DND-41 (cell line): ENCODE measurements at regions not wholly inside any gene's neighbourhood (a gene's known extent, or its start where the extent isn't known, plus 50 kb on each side); places are given as distances from the start of the nearest gene placed in this dataset.
"Not testable (repeated sequence)": the region's sequence is repeated elsewhere in the genome, so short reads cannot be mapped to it uniquely, and the experiment has no call there.

Experiments used
- ATAC-seq: fragments of 200-7000 bp; cut with Tn5 transposase; 3 replicates; pipeline ENCODE4 v1.9.1; 2021; ENCODE audit warnings: low read depth; ENCODE audit not compliant: insufficient read depth
- DNase-seq: peaks from one replicate; pipeline ENCODE4 v3.0.0-alpha.2; 2020
- H2AFZ ChIP-seq: 2 replicates; pipeline ENCODE4 v1.6.0; 2012; ENCODE audit warnings: low read depth, low read length
- H3K27ac ChIP-seq: 2 replicates; pipeline ENCODE4 v1.5.1; 2012; ENCODE audit warnings: low read length, inconsistent platforms
- H3K27me3 ChIP-seq: fragments of 200-600 bp; sonication (generic); 2 replicates; pipeline ENCODE4 v1.6.0; 2012; ENCODE audit warnings: low read length, mild to moderate bottlenecking, inconsistent platforms; ENCODE audit not compliant: insufficient read depth, poor library complexity
- H3K36me3 ChIP-seq: 2 replicates; pipeline ENCODE4 v1.5.1; 2012; ENCODE audit warnings: low read length, inconsistent platforms; ENCODE audit not compliant: insufficient read depth
- H3K4me1 ChIP-seq: 2 replicates; pipeline ENCODE4 v1.5.1; 2012; ENCODE audit warnings: mild to moderate bottlenecking, low read length; ENCODE audit not compliant: insufficient read depth
- H3K4me2 ChIP-seq: 2 replicates; pipeline ENCODE4 v1.6.0; 2012; ENCODE audit warnings: mild to moderate bottlenecking, moderate library complexity, low read length, inconsistent platforms; ENCODE audit not compliant: insufficient read depth
- H3K4me3 ChIP-seq, 2 experiments: fragments of 200-600 bp in 1 of 2; shearing (Covaris generic) in 1 of 2; 2 replicates each; pipeline ENCODE4 v1.5.1; 2012 to 2016; ENCODE audit warnings: inconsistent platforms in 2 of 2, low read length in 2 of 2, mild to moderate bottlenecking in 2 of 2, low read depth in 1 of 2, moderate library complexity in 1 of 2
- H3K79me2 ChIP-seq: 2 replicates; pipeline ENCODE4 v1.6.0; 2012; ENCODE audit warnings: low read length, inconsistent platforms; ENCODE audit not compliant: insufficient read depth
- H3K9ac ChIP-seq: 2 replicates; pipeline ENCODE4 v1.6.0; 2012; ENCODE audit warnings: low read depth, mild to moderate bottlenecking, inconsistent platforms, low read length, moderate library complexity
- H3K9me3 ChIP-seq: 2 replicates; pipeline ENCODE4 v1.5.1; 2012; ENCODE audit warnings: low read length, moderate library complexity, mild to moderate bottlenecking, inconsistent platforms; ENCODE audit not compliant: insufficient read depth, severe bottlenecking
- H4K20me1 ChIP-seq: 2 replicates; pipeline ENCODE4 v1.6.0; 2012; ENCODE audit warnings: low read length; ENCODE audit not compliant: insufficient read depth
- EZH2 ChIP-seq: IDR thresholded peaks from 3 replicates; pipeline ENCODE4 v1.6.1; 2012; ENCODE audit warnings: borderline replicate concordance, low read depth, mild to moderate bottlenecking, moderate library complexity, low read length, inconsistent platforms; ENCODE audit not compliant: severe bottlenecking
- TF ChIP-seq, protein P1 (sequence below): IDR thresholded peaks from 2 replicates; pipeline ENCODE4 v1.5.1; 2012; ENCODE audit warnings: borderline replicate concordance, low read length, moderate library complexity, mild to moderate bottlenecking; ENCODE audit not compliant: poor library complexity, severe bottlenecking; ENCODE audit errors: extremely low read depth

DNA sequence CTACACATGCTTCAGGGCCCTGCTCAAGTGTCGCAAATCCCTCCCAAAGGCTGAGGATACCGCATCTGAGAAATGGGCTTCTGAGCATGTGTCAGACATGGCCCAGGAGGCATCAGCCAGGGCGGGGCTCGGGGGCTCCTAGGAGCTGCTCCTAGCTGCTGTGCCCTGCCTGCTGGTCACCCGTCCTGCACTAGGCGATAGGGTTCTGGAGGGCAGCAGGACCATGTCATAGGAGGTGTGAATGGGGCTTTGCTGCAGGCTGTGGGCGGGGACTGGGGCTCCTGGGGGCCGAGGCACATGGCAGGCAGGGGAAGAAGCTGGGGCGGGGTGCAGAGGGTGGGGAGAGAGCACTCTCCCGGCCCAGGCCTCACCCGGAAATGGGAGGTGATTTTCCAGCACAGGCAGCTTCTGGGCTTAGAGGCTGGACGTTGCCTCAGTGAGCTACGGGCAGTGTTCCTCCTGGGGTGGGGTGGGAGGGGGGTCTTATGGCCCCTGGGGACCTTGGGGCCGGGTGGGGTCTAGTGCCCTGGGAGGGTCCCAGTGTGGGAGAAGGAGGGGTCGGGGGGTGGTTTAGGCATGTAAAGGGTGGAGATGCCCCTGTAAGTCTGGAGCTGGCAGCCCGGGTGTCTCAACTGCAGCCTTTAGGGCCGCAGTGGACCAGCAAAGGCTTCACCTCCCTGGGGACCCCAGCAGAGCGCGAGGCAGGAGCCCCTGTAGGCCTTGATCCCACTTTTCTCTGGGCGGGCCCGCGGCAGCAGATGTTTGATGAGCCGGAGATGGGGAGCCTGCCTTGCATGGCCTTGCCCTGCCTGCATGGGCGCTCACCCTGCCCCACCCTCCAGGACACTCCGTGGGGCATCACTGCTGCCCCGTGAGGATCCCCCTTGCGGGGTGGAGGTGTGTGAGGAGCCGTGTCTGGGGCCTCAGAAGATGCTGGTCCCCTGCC, 98.6 kb upstream of the LRPAP1 start:
- H3K36me3 ChIP-seq: no peaks in the 10 kb centered on the region
- TF ChIP-seq, protein P1, sequence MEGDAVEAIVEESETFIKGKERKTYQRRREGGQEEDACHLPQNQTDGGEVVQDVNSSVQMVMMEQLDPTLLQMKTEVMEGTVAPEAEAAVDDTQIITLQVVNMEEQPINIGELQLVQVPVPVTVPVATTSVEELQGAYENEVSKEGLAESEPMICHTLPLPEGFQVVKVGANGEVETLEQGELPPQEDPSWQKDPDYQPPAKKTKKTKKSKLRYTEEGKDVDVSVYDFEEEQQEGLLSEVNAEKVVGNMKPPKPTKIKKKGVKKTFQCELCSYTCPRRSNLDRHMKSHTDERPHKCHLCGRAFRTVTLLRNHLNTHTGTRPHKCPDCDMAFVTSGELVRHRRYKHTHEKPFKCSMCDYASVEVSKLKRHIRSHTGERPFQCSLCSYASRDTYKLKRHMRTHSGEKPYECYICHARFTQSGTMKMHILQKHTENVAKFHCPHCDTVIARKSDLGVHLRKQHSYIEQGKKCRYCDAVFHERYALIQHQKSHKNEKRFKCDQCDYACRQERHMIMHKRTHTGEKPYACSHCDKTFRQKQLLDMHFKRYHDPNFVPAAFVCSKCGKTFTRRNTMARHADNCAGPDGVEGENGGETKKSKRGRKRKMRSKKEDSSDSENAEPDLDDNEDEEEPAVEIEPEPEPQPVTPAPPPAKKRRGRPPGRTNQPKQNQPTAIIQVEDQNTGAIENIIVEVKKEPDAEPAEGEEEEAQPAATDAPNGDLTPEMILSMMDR: no peak
- no peak for TF ChIP-seq EZH2
- no peak overlapping the region for H3K4me3 ChIP-seq
- H3K79me2 ChIP-seq: no peaks in the 10 kb centered on the region
- no peak overlapping the region for H3K4me2 ChIP-seq
- H4K20me1 ChIP-seq: no peaks in the 10 kb centered on the region
- H2AFZ ChIP-seq: no peak overlapping the region
- ATAC-seq: peak; percentile 19; the same call in 1 of the 3 replicates
- no peaks in the 10 kb centered on the region for H3K9me3 ChIP-seq
- no peaks in the 10 kb centered on the region for H3K4me1 ChIP-seq
- H3K27ac ChIP-seq: no peak overlapping the region
- H3K9ac ChIP-seq: no peak overlapping the region
- H3K27me3 ChIP-seq: no peaks in the 10 kb centered on the region
- DNase-seq: no peak

DNA sequence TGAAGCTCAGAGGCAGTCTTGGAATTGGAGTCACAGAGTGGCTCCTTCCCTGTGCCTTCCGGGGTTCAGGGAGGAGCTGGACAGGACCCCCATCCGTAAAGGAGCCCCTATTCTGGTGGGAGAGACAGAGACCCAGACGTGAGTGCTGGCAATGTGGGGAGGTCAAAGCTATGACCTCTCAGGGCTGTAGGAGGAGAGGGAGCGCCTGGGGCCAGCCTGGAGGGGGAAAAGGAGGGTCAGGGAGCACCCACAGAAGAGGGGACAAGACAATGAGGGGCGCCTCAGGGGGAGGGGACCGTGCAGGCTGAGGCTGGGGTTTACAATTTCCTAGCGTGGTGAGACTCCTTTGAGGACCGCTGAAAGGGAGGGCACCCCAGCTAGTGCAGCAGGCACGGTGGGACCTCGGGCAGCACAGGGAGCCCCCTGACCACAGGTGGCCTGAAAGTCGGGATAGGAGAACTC, 97.9 kb upstream of the LRPAP1 start:
- Histone ChIP-seq H3K9me3 (no peaks in the 10 kb centered on the region), H4K20me1 (no peaks in the 10 kb centered on the region), H3K27me3 (no peaks in the 10 kb centered on the region), H2AFZ (no peak overlapping the region), H3K36me3 (no peaks in the 10 kb centered on the region), H3K4me2 (no peak overlapping the region), H3K79me2 (no peaks in the 10 kb centered on the region), H3K4me1 (no peaks in the 10 kb centered on the region), H3K27ac (no peak overlapping the region), H3K4me3 (no peak overlapping the region), H3K9ac (no peak overlapping the region)
- TF ChIP-seq, protein P1: no peak
- TF ChIP-seq EZH2: no peak
- DNase-seq (no peak), ATAC-seq (no peak)

DNA sequence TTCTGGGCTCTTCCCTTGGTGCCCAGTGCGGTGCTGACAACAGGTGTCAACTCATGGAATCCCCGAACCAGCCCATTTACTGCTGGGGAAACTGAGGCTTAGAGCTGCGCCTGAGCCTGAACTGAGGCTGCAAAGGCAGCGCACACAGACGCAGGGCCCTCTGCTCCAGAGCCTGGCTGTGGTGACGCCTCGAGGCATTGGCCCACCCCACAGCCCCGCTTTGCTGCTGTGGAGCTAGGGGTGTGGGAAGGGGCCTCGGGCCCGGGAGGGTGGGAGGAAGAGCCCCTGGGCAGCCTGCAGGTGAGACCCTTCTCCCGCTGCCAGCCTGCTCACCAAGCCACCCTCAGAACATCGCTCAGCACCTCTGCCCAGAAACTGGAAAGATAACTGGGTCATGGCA, 97.4 kb upstream of the LRPAP1 start:
- Histone ChIP-seq H3K27me3 (no peaks in the 10 kb centered on the region), H3K4me2 (no peak overlapping the region), H3K27ac (no peak overlapping the region), H3K4me3 (no peak overlapping the region), H2AFZ (no peak overlapping the region), H3K4me1 (no peaks in the 10 kb centered on the region), H4K20me1 (no peaks in the 10 kb centered on the region), H3K9ac (no peak overlapping the region), H3K79me2 (no peaks in the 10 kb centered on the region), H3K9me3 (no peaks in the 10 kb centered on the region), H3K36me3 (no peaks in the 10 kb centered on the region)
- DNase-seq (no peak), ATAC-seq (no peak)
- TF ChIP-seq, protein P1: no peak
- TF ChIP-seq EZH2: no peak

DNA sequence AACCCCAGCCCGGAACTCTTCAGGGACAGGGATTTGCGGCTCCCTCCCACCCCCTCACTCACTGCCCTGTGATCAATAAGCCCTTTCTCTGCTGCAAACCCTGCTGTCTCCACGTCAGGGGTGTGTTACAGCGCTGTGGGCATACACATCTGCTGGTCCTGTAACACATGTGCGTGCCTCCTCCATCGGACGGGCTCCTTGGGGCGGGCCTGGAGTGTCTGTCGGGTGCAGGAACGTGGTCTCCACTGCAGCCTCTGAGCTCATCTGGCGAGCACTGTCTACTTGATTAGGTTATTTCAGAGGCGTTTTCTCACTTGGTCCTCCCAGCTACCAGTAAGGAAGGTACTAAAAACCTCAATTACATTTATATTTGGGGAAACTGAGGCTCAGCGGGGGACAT, 97.0 kb upstream of the LRPAP1 start:
- not testable (repeated sequence) for H3K4me1 ChIP-seq, H3K36me3 ChIP-seq, H4K20me1 ChIP-seq, H3K79me2 ChIP-seq, DNase-seq, H2AFZ ChIP-seq, H3K27me3 ChIP-seq, H3K9me3 ChIP-seq, H3K4me3 ChIP-seq, H3K27ac ChIP-seq, H3K4me2 ChIP-seq, ATAC-seq, H3K9ac ChIP-seq
